ENCODE measurements at regions not wholly inside any gene's neighbourhood (a gene's known extent, or its start where the extent isn't known, plus 50 kb on each side); places are given as distances from the start of the nearest gene placed in this dataset.

- DNase-seq, result no peak
Observed at GRCh38 chr18:56374007-56374655, 264.3 kb downstream of the TXNL1 start.

DNA sequence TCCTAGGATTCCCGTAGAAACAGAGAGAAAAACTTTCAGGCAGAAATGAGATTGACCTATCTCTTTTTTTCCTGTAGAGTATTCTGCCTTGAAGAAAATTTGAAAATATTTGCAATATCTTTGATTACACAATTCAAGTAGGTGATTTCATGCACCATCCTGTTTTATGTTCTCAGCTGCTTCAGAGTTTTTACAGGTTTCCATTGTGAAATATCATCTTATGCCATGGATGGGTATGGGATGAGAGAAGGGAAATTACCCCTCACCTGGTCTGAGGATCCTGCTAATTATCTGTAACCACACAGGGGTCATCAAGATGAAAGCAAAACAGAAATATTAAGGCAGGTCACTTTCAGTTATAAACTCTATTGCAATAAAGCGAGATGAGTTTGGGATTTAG lies 264.8 kb downstream of the TXNL1 start:
- no peak for DNase-seq

DNA sequence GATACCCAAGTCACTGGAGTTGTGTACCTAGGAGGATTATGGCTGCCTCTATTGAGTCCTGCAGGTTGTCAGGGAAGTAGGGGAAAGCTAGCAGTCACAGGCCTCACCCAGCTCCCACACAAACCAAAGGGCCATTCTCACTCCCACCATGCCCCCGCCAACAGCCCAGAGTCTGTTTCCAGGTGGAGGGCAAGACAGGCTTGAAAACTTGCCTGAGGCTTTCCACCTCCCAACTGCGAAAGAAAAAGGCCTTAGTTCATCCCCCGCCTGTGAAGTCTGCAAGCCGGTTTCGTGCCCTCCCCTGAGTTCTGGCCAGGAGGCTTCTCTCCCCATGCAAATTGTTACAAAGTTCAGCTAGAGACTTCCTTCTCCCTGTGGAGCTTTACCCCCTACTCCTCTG lies 270.3 kb downstream of the TXNL1 start:
- DNase-seq, result no peak

DNA sequence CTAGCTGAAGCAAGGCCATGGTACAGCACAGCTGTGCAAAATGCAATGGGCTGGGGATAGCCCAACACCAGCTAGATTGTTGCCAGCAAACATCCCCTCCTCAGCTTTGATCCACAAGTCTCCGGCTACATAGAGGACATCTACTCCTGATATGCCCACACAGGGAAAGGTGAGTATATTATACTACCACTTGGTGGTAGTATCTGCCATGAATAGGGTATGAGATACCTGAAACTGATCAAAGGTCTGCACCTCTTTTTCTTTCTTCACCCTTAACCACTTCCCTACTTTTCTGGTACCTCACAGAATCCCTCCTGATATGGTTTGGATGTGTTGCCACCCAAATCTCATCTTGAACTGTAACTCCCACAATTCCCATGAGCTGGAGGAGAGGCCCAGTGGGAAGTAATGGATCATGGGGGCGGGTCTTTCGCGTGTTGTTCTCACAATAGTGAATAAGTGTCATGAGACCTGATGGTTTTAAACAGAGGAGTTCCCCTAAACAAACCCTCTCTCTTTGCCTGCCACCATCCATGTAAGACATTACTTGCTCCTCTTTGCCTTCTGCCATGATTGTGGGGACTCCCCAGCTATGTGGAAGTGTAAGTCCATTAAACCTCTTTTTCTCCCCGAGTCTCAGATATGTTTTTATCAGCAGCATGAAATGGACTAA lies 279.6 kb downstream of the TXNL1 start:
- no peak for DNase-seq

GRCh38 chr18:56353663-56354260 lies 284.6 kb downstream of the TXNL1 start:
- no peak for DNase-seq

DNA sequence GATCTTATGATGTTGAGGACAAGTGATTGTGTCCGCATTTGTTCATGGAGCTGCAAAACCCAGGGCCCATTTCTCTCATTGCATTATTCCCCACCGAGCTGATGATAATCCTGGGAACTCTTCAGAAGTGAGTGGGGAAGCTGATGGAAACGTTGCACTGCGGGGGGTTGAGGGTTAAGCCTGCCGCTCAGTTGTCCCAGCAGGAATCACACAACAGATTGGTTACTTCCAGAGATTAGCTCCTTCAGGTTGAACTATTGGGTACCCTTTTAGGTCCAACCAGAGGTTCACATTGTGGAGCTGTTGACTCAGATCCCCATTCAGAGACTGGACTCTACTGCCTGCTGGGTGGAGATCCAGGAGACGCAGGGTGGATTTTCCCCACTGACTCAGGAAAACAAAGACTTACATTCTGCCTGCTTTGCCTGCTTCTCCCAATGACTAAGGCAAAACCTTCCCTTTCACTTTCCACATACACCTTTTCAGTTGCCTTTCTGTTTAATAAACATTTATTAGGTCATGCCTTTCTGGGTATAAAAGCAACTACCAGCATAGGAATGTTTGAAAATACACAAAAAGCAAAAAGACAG lies 286.4 kb downstream of the TXNL1 start:
- no peak for DNase-seq

DNA sequence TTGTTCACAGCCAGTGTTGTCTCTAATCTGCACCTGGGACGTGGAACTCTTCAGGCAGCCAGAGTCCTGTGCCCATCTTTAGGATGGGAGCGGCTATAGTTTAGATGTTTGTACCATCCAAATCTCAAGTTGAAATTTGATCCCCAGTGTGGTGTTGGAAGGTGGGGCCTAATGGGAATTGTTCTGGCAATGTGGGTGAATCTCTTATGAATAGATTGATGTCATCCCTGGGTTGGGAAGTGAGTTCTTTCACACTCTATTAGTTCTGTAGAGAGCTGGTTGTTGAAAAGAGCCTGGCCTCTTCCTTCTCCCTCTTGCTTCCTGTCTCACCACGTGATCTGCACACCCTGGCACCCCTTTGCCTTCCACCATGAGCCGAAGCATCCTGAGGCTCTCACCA lies 300.9 kb downstream of the TXNL1 start:
- DNase-seq, result no peak

DNA sequence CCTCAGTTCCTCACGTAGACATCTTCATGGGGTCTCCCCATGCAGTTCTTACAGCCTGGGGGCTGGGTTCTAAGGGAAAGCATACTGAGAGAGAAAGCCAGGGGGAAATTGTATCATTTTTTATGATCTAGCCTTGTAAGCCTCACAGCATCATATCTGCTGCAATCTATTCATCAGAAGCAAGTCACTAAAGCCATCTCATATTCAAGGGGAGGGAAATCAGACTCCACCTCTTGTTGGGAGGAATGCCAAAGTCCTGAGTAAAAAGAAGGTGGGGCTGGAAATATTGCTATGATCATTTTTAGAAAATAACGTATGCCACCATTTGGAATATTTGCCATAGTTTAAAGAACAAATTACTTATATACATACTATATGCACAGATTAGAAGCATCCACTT lies 304.6 kb downstream of the TXNL1 start:
- no peak for DNase-seq

- DNase-seq, result no peak
Observed at GRCh38 chr18:56333146-56333545, 305.2 kb downstream of the TXNL1 start.

DNA sequence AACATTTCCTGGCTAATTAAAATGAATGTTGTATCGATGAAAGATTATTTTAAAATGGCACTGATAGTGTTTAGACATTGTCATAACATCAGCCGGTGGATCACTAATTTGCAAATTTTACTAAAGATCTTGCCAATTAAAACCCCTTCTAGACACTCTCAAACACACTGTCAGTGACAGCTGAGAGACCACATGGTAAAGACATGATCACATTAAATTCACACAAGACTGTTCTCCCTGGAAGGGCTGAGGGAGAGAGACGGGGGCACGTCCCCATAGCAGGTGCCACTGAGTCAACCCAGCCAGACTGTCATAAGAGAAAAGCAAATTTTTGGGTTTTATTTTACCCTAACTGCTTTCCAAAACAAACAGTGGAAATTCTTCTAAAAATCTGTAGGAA lies 306.0 kb downstream of the TXNL1 start:
- no peak for DNase-seq

DNA sequence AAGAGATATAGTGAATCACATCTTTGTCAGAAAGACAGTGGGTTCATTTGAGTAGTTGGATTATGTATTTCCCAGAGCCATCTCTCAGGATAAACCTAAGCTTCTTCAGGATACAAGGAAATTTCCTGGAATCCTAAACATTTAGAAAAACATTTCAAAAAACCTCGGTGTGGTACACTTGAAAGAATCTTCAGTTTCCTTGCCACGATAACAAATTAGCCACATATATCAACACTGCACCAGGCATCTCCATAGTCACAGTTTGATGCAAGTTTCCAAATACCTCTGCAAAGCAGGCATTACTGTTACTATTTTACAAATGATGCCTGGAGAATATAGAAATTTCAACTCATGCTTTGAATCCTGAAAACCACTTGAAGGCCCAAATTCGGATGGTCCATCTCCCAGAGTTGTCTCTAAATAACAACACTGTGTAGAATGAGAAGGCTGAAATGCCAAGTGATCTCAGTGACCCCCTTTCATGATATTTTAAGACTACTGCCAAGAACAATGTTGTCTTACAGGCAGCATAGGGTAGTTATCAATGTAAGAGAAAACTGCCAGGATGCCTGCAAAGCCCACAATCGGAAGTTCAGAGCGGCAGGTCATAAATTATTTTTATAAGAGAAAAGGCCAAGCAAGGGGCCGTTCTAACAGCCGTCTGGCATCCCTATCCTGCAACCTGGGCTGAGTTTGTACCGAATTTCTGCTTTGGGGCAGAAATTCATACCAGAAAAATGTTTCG lies 307.9 kb downstream of the TXNL1 start:
- DNase-seq, result no peak

GRCh38 chr18:56329536-56329935 lies 308.9 kb downstream of the TXNL1 start:
- no peak for DNase-seq

GRCh38 chr18:56327191-56327885 lies 311.1 kb downstream of the TXNL1 start:
- no peak for DNase-seq

DNA sequence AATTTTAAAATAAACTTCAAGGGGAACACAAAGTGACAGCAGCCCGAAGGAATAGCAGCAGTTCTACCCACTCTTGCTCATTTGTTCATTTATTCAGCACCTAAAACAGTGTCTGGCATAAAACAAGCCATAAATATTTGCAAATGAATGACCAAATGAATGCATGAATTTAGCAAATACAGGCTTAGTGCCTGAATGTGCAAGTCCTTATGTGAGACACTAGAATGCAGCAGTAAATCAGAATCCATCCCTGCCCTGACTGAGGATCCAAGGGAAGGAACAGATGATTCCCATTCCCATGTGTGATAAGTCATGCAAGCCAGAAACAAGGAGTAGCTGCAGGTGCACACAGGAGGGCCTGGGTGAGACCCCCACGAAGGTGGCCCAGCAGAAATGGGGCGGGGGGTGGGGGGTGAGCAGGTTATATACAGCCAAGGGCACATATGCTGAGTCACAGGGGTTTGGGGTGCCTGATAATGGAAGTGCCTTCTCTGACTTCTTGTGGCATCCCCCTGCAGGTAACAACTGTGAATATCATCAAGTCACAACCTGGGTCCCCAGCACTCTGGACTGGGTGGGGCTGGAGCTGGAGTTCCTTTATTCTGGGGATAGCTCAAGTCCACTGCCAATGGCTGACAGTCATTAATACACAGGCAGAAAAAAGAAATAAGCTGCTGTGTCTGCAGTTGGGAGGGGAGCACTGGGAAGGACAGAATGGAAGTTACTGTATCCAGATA lies 311.9 kb downstream of the TXNL1 start:
- DNase-seq, result no peak

DNA sequence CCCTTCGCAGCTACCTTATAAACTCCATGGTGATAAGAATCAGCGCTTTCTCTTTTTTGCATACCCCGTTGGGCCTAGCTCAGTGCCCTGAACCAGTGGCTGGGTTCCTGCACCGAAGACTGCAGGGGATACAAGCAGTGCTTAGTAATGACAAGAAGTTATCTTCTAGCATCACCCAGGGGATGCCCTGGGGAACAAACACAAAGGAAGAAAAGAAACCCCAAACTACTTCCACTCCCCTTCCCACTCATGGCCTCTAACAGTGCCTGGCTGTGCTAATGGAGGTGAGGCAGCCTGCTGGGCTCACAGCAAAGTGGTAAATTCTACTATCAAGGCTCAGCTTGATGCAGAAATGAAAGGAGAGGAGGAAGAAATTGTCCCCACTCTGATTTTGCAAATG lies 314.7 kb downstream of the TXNL1 start:
- no peak for DNase-seq

GRCh38 chr18:56322406-56322805 lies 316.0 kb downstream of the TXNL1 start:
- DNase-seq, result no peak

- DNase-seq, result no peak
Observed at GRCh38 chr18:56321470-56321869, 316.9 kb downstream of the TXNL1 start.

DNA sequence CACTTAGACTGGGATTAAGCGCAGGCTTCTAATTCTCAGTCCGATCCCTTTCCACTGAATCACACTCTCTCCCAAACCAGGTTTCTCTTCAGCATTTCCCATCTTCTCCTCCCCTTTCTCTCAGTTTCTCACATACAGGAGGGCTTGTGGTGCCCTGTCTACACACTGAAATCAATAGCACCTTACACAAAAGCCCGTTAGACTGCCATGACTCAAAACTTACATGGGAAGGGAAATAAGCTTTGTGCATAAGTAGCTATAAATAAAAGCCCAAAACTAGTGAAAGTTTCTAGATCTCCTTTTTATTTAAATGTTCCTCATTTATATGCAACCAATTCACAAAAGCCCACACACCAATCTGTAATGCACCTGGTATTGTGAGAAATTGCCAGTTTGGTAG lies 318.4 kb downstream of the TXNL1 start:
- DNase-seq, result no peak

DNA sequence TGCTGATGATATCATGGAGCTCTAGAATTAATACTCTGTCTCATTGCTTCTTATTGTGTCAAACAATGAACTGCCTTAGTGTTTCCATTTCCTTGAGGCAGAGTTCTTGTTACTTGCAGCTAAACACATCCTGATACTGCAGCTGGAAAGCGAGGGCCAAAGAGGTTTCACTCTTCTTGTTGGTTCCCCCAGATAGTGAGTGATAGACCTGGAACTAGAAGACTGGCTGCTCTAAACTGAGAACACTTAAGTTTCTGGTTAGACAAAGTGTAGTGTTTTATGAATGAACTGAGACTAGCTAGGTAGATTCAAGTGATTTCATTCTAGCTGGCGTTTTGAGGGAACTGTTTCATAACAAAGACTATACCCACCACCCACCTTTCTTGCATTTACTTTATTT lies 321.7 kb downstream of the TXNL1 start:
- DNase-seq, result no peak

DNA sequence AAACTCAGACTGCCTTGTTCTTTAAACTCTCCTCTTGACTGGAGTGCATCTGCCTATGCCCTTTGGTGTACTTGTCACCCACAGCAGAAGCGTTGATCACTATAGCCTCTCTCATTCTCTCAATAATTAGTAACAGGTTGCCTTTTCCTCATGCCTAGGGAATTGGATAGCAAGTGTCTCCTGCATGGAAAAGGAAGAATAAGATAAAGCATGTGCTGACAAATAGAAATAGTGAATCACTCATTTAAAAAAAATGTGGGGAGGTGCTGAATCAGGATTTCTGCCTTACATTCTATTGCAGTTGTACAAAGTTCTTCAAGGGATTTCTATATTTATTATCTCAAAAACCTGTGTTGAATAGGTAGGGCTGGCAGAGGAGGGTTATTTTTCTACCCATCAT lies 323.0 kb downstream of the TXNL1 start:
- DNase-seq, result no peak

DNA sequence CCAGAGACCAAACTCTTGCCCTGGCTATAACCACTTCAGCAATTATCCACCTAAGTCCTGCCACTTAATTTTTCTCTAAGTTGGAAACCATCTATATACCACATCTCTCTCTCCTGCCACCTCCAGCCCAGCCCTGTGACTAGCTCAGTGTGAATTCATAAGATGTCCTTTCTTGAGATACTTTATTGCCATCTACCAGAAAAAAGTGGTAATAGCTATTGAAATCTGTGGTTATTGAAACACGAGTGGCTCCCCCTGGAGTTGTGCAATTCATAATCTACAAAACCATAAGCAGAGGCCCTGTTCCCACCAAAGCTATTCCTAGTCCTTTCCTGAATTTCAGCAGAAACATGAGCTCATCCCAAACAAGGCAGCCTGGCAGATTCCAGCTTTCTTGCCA lies 324.0 kb downstream of the TXNL1 start:
- DNase-seq, result no peak
